HepG2 (cell line): ENCODE measurements at regions not wholly inside any gene's neighbourhood (a gene's known extent, or its start where the extent isn't known, plus 50 kb on each side); places are given as distances from the start of the nearest gene placed in this dataset.

Experiments used
- ATAC-seq: fragments of 200-7000 bp; cut with Tn5 transposase; 3 replicates; pipeline ENCODE4 v1.9.1; 2020; ENCODE audit warnings: mild to moderate bottlenecking, moderate library complexity
- BruUV-seq: library from RNA; stranded (reverse); fragments of 400-500 nt; replicated peaks from 2 replicates; lab custom pipeline; 2021; lab: Mats Ljungman, UMichigan
- CTCF ChIA-PET: fragments of 300-600 bp; formaldehyde crosslinking; extraction: SDS; loops from one replicate; lab custom pipeline; 2021; ENCODE audit warnings: low total read pairs, inconsistent platforms, low intra/inter-chr PET ratio; lab: Yijun Ruan, JAX
- POLR2A ChIA-PET: fragments of 350-600 bp; sonication (Branson Sonifier 250); formaldehyde crosslinking; loops from one replicate; lab custom pipeline; 2020; ENCODE audit warnings: antibody characterized with exemption, inconsistent platforms; lab: Yijun Ruan, JAX
- DNase-seq: peaks from one replicate; pipeline ENCODE4 v3.0.0-alpha.2; 2015; ENCODE audit warnings: low spot score
- FAIRE-seq: peaks from 3 replicates; lab custom pipeline; 2011; peaks lifted over from hg19 to GRCh38; lab: Jason Lieb, UNC
- H2AFZ ChIP-seq: one replicate; pipeline ENCODE4 v1.6.1; 2011; ENCODE audit warnings: low read length, inconsistent platforms
- H3K27ac ChIP-seq: fragments of 300-600 bp; 3 replicates; pipeline ENCODE4 v1.8.0; 2011; ENCODE audit warnings: mixed run types, mild to moderate bottlenecking, mixed read lengths, low read length, inconsistent platforms; ENCODE audit not compliant: insufficient read depth; ENCODE audit errors: extremely low read length
- H3K27me3 ChIP-seq, 2 experiments: fragments of 200-600 bp in 1 of 2; 2 replicates in 1 of 2; 3 replicates in 1 of 2; pipeline versions ENCODE4 v1.6.0 to v1.8.0; 2011; ENCODE audit warnings: low read length in 2 of 2, mild to moderate bottlenecking in 2 of 2, moderate library complexity in 2 of 2, inconsistent platforms in 1 of 2; ENCODE audit not compliant: insufficient read depth in 2 of 2, control insufficient read depth in 1 of 2
- H3K36me3 ChIP-seq, 2 experiments: fragments of 200-600 bp in 1 of 2; replicated peaks in 1 of 2; 2 replicates in 1 of 2; 3 replicates in 1 of 2; pipeline versions ENCODE4 v1.5.1 to v1.8.0; 2011; ENCODE audit warnings: low read length in 2 of 2, inconsistent platforms in 1 of 2; ENCODE audit not compliant: insufficient read depth in 2 of 2, control insufficient read depth in 1 of 2
- H3K4me1 ChIP-seq: 2 replicates; pipeline ENCODE4 v1.5.1; 2012; ENCODE audit warnings: low read length, inconsistent platforms; ENCODE audit not compliant: insufficient read depth
- H3K4me2 ChIP-seq: 2 replicates; pipeline ENCODE4 v1.6.0; 2011; ENCODE audit warnings: low read depth, low read length, inconsistent platforms
- H3K4me3 ChIP-seq, 3 experiments: fragments of 200-600 bp in 1 of 3; sonication (generic), shearing (Covaris generic) in 1 of 3; replicated peaks in 1 of 3; 2 replicates each; pipeline ENCODE4 v1.5.1; 2011 to 2016; ENCODE audit warnings: low read length in 3 of 3, inconsistent platforms in 2 of 3, low read depth in 2 of 3, mild to moderate bottlenecking in 2 of 3, control low read depth in 1 of 3, mixed read lengths in 1 of 3; ENCODE audit not compliant: insufficient read depth in 1 of 3
- H3K79me2 ChIP-seq: one replicate; pipeline ENCODE4 v1.6.1; 2011; ENCODE audit warnings: low read length, inconsistent platforms; ENCODE audit not compliant: insufficient read depth
- H3K9ac ChIP-seq: 2 replicates; pipeline ENCODE4 v1.6.0; 2011; ENCODE audit warnings: mild to moderate bottlenecking, low read depth, low read length, inconsistent platforms; ENCODE audit not compliant: insufficient read depth
- H3K9me3 ChIP-seq: 2 replicates; pipeline ENCODE4 v1.5.1; 2012; ENCODE audit warnings: mild to moderate bottlenecking, low read length
- H4K20me1 ChIP-seq: 2 replicates; pipeline ENCODE4 v1.6.0; 2011; ENCODE audit warnings: inconsistent platforms, mild to moderate bottlenecking, low read length, moderate library complexity; ENCODE audit not compliant: insufficient read depth
- ATF3 ChIP-seq: sonication (generic); formaldehyde crosslinking; IDR thresholded peaks from 2 replicates; pipeline ENCODE4 v1.4.0; 2020; ENCODE audit warnings: missing genetic modification reagents
- ATRX ChIP-seq: sonication (generic); formaldehyde crosslinking; IDR thresholded peaks from 2 replicates; pipeline ENCODE4 v1.4.0; 2020; ENCODE audit warnings: missing genetic modification reagents, borderline replicate concordance
- FUBP1 ChIP-seq: sonication (generic); formaldehyde crosslinking; IDR thresholded peaks from 2 replicates; pipeline ENCODE4 v1.5.1; 2020; ENCODE audit warnings: missing genetic modification reagents, mild to moderate bottlenecking, borderline replicate concordance
- KAT2B ChIP-seq: fragments of 150-350 bp; IDR thresholded peaks from 2 replicates; pipeline ENCODE4 v1.6.1; 2014; ENCODE audit warnings: low read depth, low read length, borderline replicate concordance
- MATR3 ChIP-seq: sonication (generic); formaldehyde crosslinking; IDR thresholded peaks from 2 replicates; pipeline ENCODE4 v1.4.0; 2020; ENCODE audit warnings: missing genetic modification reagents
- MTF2 ChIP-seq: sonication (generic); formaldehyde crosslinking; IDR thresholded peaks from 2 replicates; pipeline ENCODE4 v1.5.0; 2020; ENCODE audit warnings: missing genetic modification reagents, borderline replicate concordance
- POLR2AphosphoS2 ChIP-seq: IDR thresholded peaks from 2 replicates; pipeline ENCODE4 v1.6.1; 2011; ENCODE audit warnings: low read depth, low read length, improper control_type of control experiment
- RELA ChIP-seq: sonication (generic); formaldehyde crosslinking; IDR thresholded peaks from 2 replicates; pipeline ENCODE4 v1.4.0; 2020; ENCODE audit warnings: missing genetic modification reagents
- RFXAP ChIP-seq: sonication (generic); formaldehyde crosslinking; IDR thresholded peaks from 2 replicates; pipeline ENCODE4 v1.4.0; 2020; ENCODE audit warnings: missing genetic modification reagents, borderline replicate concordance
- RXRB ChIP-seq: IDR thresholded peaks from 2 replicates; pipeline ENCODE4 v1.6.1; 2016; ENCODE audit warnings: borderline replicate concordance, missing genetic modification reagents, missing compliant biosample characterization
- SMARCE1 ChIP-seq: fragments of 450-650 bp; IDR thresholded peaks from 2 replicates; pipeline ENCODE4 v1.6.1; 2017; ENCODE audit warnings: borderline replicate concordance
- SNAPC4 ChIP-seq: sonication (generic); formaldehyde crosslinking; IDR thresholded peaks from 2 replicates; pipeline ENCODE4 v1.4.0; 2020; ENCODE audit warnings: mild to moderate bottlenecking, missing genetic modification reagents
- TBX3 ChIP-seq: fragments of 450-650 bp; IDR thresholded peaks from 2 replicates; pipeline ENCODE4 v1.6.1; 2017; ENCODE audit warnings: antibody characterized with exemption, mild to moderate bottlenecking, inconsistent platforms, borderline replicate concordance
- ZNF570 ChIP-seq: sonication (generic); formaldehyde crosslinking; IDR thresholded peaks from 2 replicates; pipeline ENCODE4 v1.4.0; 2020; ENCODE audit warnings: mild to moderate bottlenecking, missing genetic modification reagents, borderline replicate concordance
- ZNF747 ChIP-seq: sonication (generic); formaldehyde crosslinking; IDR thresholded peaks from 2 replicates; pipeline ENCODE4 v1.8.1; 2023; ENCODE audit warnings: missing genetic modification reagents, mild to moderate bottlenecking, borderline replicate concordance
- ZNF761 ChIP-seq: sonication (generic); formaldehyde crosslinking; conservative IDR thresholded peaks from 2 replicates; pipeline ENCODE4 v1.4.0; 2020; ENCODE audit warnings: mild to moderate bottlenecking, missing genetic modification reagents
- ZNF891 ChIP-seq: sonication (generic); formaldehyde crosslinking; IDR thresholded peaks from 2 replicates; pipeline ENCODE4 v1.5.0; 2020; ENCODE audit warnings: mild to moderate bottlenecking, missing genetic modification reagents
- ZSCAN30 ChIP-seq: sonication (generic); formaldehyde crosslinking; IDR thresholded peaks from 2 replicates; pipeline ENCODE4 v1.5.0; 2020; ENCODE audit warnings: mild to moderate bottlenecking, missing genetic modification reagents
- WGBS: methylation state at CpG from one replicate; pipeline ENCODE4 v1.1.6; 2017; ENCODE audit warnings: low lambda C conversion rate; 5-methylcytosine and 5-hydroxymethylcytosine counted together
- in situ Hi-C: cut with HindIII; loops from 2 replicates; pipeline ENCODE4 v1.10.0; 2017; ENCODE audit warnings: low pct_unique_long_range_greater_than_20kb; ENCODE audit not compliant: extremely low pct_ligation_motif_present
- intact Hi-C: fragments of 100-400 bp; cut with micrococcal nuclease; formaldehyde crosslinking; loops from one replicate; pipeline ENCODE4 v1.10.0; 2022; ENCODE audit not compliant: unreplicated experiment

GRCh38 chr1:229714964-229715603 lies 89.0 kb downstream of the URB2 start (continued):
- TF ChIP-seq SNAPC4 (CRISPR knock-in tag) (no peak), ZSCAN30 (CRISPR knock-in tag) (no peak), TBX3 (no peak), ZNF747 (no peak)
- TF ChIP-seq, all 625 proteins: peak for 6

GRCh38 chr1:229716069-229716468 lies 90.0 kb downstream of the URB2 start:
- CTCF ChIA-PET = interaction anchor here (2.1 kb wide), 1 partner anchor 594 kb away, joined by 13 read pairs; no protein-coding TSS in a partner anchor
- no TSS peak for BruUV-seq
- no peak overlapping the region for H3K9ac ChIP-seq
- intact Hi-C loops = loop anchor here (10.0 kb wide), 1 partner anchor 129 kb away; no protein-coding TSS in a partner anchor
- no peak overlapping the region for H3K4me2 ChIP-seq
- no peak overlapping the region for H2AFZ ChIP-seq
- H3K9me3 ChIP-seq = no peaks in the 10 kb centered on the region
- H3K36me3 ChIP-seq = no peaks in the 10 kb centered on the region
- H3K4me1 ChIP-seq = peaks cover 9% of the 10 kb centered on the region
- DNase-seq (no peak), ATAC-seq (no peak), FAIRE-seq (no peak)
- 63% methylated on average over 10 of the region's 10 CpGs for WGBS
- in situ Hi-C loops = no loop called here
- H4K20me1 ChIP-seq = no peaks in the 10 kb centered on the region
- POLR2A ChIA-PET = no interaction called here
- H3K27ac ChIP-seq = no peak overlapping the region
- no peaks in the 10 kb centered on the region for H3K79me2 ChIP-seq
- no peak overlapping the region for H3K4me3 ChIP-seq
- H3K27me3 ChIP-seq = no peaks in the 10 kb centered on the region
- no peak for TF ChIP-seq ZNF570 (CRISPR knock-in tag)
- TF ChIP-seq RELA = no peak
- no peak for TF ChIP-seq KAT2B
- TF ChIP-seq POLR2AphosphoS2 = no peak
- no peak for TF ChIP-seq MTF2 (CRISPR knock-in tag)
- no peak for TF ChIP-seq ATRX (CRISPR knock-in tag)
- TF ChIP-seq SMARCE1 = no peak
- TF ChIP-seq ZNF891 = no peak
- TF ChIP-seq ZNF761 (CRISPR knock-in tag) = no peak
- no peak for TF ChIP-seq RXRB
- TF ChIP-seq ATF3 (CRISPR knock-in tag) = no peak
- TF ChIP-seq FUBP1 (CRISPR knock-in tag) = no peak
- no peak for TF ChIP-seq RFXAP (CRISPR knock-in tag)
- no peak for TF ChIP-seq MATR3 (CRISPR knock-in tag)
